ENCODE measurements at regions not wholly inside any gene's neighbourhood (a gene's known extent, or its start where the extent isn't known, plus 50 kb on each side); places are given as distances from the start of the nearest gene placed in this dataset.

DNA sequence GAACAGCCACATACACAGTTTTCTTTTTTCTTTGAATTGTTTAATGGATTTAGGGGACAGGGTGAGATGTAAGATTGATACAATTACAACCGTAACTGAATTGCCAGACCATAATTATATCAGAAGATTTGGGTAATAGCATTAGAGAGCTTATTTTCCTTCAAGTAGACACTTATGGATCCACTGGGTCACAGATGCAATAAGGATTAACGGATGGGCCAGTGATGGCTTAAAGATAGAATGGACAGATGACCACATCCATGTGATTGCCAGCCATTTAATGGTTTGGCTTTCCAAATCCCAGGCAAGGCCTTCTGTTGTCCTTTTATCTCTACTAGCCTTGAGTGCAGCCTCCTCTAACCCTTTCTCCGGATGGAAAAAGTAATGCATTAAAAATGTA, 94.7 kb upstream of the NUDT12 start:
- no peaks in the 10 kb centered on the region for H3K36me3 ChIP-seq (ENCODE audit: control insufficient read depth in 2 of 2, insufficient read depth in 2 of 2, low read length in 2 of 2)
- H3K4me1 ChIP-seq (ENCODE audit: control insufficient read depth, insufficient read depth, low read length): no peaks in the 10 kb centered on the region
- H3K9ac ChIP-seq (ENCODE audit: low read length in 2 of 2): no peak overlapping the region
- H3K9me3 ChIP-seq (ENCODE audit: control insufficient read depth in 2 of 2, low read length in 2 of 2): no peaks in the 10 kb centered on the region
- H3K4me3 ChIP-seq (ENCODE audit: low read length in 2 of 2): no peak overlapping the region
- no peak overlapping the region for H3K27ac ChIP-seq (ENCODE audit: low read length)
- H3K27me3 ChIP-seq (ENCODE audit: control insufficient read depth in 1 of 2, insufficient read depth in 2 of 2, low read length in 2 of 2): no peaks in the 10 kb centered on the region

- Histone ChIP-seq H3K9me3 (ENCODE audit: control insufficient read depth in 2 of 2, low read length in 2 of 2) (no peaks in the 10 kb centered on the region), H3K36me3 (ENCODE audit: control insufficient read depth in 2 of 2, insufficient read depth in 2 of 2, low read length in 2 of 2) (no peaks in the 10 kb centered on the region), H3K4me1 (ENCODE audit: control insufficient read depth, insufficient read depth, low read length) (no peaks in the 10 kb centered on the region), H3K9ac (ENCODE audit: low read length in 2 of 2) (no peak overlapping the region), H3K4me3 (ENCODE audit: low read length in 2 of 2) (no peak overlapping the region), H3K27me3 (ENCODE audit: control insufficient read depth in 1 of 2, insufficient read depth in 2 of 2, low read length in 2 of 2) (no peaks in the 10 kb centered on the region), H3K27ac (ENCODE audit: low read length) (no peak overlapping the region)
Measured at GRCh38 chr5:103648086-103648485, 85.5 kb upstream of the NUDT12 start.

- no peaks in the 10 kb centered on the region for H3K27me3 ChIP-seq (ENCODE audit: control insufficient read depth in 1 of 2, insufficient read depth in 2 of 2, low read length in 2 of 2)
- no peaks in the 10 kb centered on the region for H3K9me3 ChIP-seq (ENCODE audit: control insufficient read depth in 2 of 2, low read length in 2 of 2)
- H3K9ac ChIP-seq (ENCODE audit: low read length in 2 of 2): no peak overlapping the region
- H3K4me1 ChIP-seq (ENCODE audit: control insufficient read depth, insufficient read depth, low read length): no peaks in the 10 kb centered on the region
- no peak overlapping the region for H3K27ac ChIP-seq (ENCODE audit: low read length)
- H3K4me3 ChIP-seq (ENCODE audit: low read length in 2 of 2): no peak overlapping the region
- H3K36me3 ChIP-seq (ENCODE audit: control insufficient read depth in 2 of 2, insufficient read depth in 2 of 2, low read length in 2 of 2): no peaks in the 10 kb centered on the region
Measured at GRCh38 chr5:103646698-103647614, 84.4 kb upstream of the NUDT12 start.

DNA sequence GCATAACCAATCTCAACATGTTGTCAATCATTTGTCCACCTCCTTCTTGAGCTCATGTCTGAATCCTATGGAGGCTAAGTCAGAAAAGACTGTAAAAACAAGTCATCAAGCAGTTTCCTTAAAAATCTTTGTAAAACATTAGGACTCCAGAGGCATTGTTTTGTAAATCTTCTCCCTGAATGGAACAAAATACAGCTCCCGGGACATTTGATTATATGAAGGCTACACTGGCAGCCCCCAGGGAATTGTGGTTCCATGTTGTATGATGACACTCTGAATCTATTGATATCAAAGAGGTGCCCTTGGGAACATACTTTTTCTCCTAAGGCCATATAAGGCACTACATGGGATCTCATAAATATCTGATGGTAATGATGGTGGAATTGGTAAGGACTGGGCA, 83.2 kb upstream of the NUDT12 start:
- Histone ChIP-seq H3K9me3 (ENCODE audit: control insufficient read depth in 2 of 2, low read length in 2 of 2) (no peaks in the 10 kb centered on the region), H3K4me3 (ENCODE audit: low read length in 2 of 2) (no peak overlapping the region), H3K4me1 (ENCODE audit: control insufficient read depth, insufficient read depth, low read length) (no peaks in the 10 kb centered on the region), H3K9ac (ENCODE audit: low read length in 2 of 2) (no peak overlapping the region), H3K36me3 (ENCODE audit: control insufficient read depth in 2 of 2, insufficient read depth in 2 of 2, low read length in 2 of 2) (no peaks in the 10 kb centered on the region), H3K27me3 (ENCODE audit: control insufficient read depth in 1 of 2, insufficient read depth in 2 of 2, low read length in 2 of 2) (no peaks in the 10 kb centered on the region), H3K27ac (ENCODE audit: low read length) (no peak overlapping the region)

- H3K4me1 ChIP-seq (ENCODE audit: control insufficient read depth, insufficient read depth, low read length): no peaks in the 10 kb centered on the region
- H3K9ac ChIP-seq (ENCODE audit: low read length in 2 of 2): no peak overlapping the region
- H3K4me3 ChIP-seq (ENCODE audit: low read length in 2 of 2): no peak overlapping the region
- H3K36me3 ChIP-seq (ENCODE audit: control insufficient read depth in 2 of 2, insufficient read depth in 2 of 2, low read length in 2 of 2): no peaks in the 10 kb centered on the region
- H3K9me3 ChIP-seq (ENCODE audit: control insufficient read depth in 2 of 2, low read length in 2 of 2): no peaks in the 10 kb centered on the region
- H3K27ac ChIP-seq (ENCODE audit: low read length): no peak overlapping the region
- H3K27me3 ChIP-seq (ENCODE audit: control insufficient read depth in 1 of 2, insufficient read depth in 2 of 2, low read length in 2 of 2): no peaks in the 10 kb centered on the region
Measured at GRCh38 chr5:103638979-103639378, 76.4 kb upstream of the NUDT12 start.

GRCh38 chr5:103624675-103625074, 62.1 kb upstream of the NUDT12 start:
- Histone ChIP-seq H3K27ac (ENCODE audit: low read length) (no peak overlapping the region), H3K9ac (ENCODE audit: low read length in 2 of 2) (no peak overlapping the region), H3K4me1 (ENCODE audit: control insufficient read depth, insufficient read depth, low read length) (no peaks in the 10 kb centered on the region), H3K36me3 (ENCODE audit: control insufficient read depth in 2 of 2, insufficient read depth in 2 of 2, low read length in 2 of 2) (no peaks in the 10 kb centered on the region), H3K27me3 (ENCODE audit: control insufficient read depth in 1 of 2, insufficient read depth in 2 of 2, low read length in 2 of 2) (no peaks in the 10 kb centered on the region), H3K9me3 (ENCODE audit: control insufficient read depth in 2 of 2, low read length in 2 of 2) (no peaks in the 10 kb centered on the region), H3K4me3 (ENCODE audit: low read length in 2 of 2) (no peak overlapping the region)

- Histone ChIP-seq H3K9ac (ENCODE audit: low read length in 2 of 2) (no peak overlapping the region), H3K4me1 (ENCODE audit: control insufficient read depth, insufficient read depth, low read length) (no peaks in the 10 kb centered on the region), H3K27me3 (ENCODE audit: control insufficient read depth in 1 of 2, insufficient read depth in 2 of 2, low read length in 2 of 2) (no peaks in the 10 kb centered on the region), H3K27ac (ENCODE audit: low read length) (no peak overlapping the region), H3K36me3 (ENCODE audit: control insufficient read depth in 2 of 2, insufficient read depth in 2 of 2, low read length in 2 of 2) (no peaks in the 10 kb centered on the region), H3K4me3 (ENCODE audit: low read length in 2 of 2) (no peak overlapping the region), H3K9me3 (ENCODE audit: control insufficient read depth in 2 of 2, low read length in 2 of 2) (no peaks in the 10 kb centered on the region)
Measured at GRCh38 chr5:103624035-103624480, 61.5 kb upstream of the NUDT12 start.

DNA sequence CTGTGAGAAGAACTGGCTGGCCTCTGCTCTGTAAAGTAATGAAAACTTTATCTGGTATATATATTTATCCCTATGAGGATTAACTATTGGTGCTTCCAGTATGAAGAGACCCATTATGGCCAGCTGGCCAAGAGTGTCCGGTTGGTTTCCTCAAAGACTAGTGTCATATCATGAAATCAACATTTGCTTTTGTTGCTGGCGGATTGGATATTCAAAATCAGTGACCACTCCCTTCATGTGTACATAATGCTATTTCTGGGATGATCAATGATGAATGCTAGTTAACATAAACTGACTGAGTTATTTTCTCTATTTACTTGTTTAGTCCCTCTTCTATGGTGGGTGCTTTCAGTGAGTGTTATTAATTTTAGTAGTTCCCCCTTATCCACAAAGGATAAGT, 60.8 kb upstream of the NUDT12 start:
- Histone ChIP-seq H3K27ac (ENCODE audit: low read length) (no peak overlapping the region), H3K4me1 (ENCODE audit: control insufficient read depth, insufficient read depth, low read length) (no peaks in the 10 kb centered on the region), H3K36me3 (ENCODE audit: control insufficient read depth in 2 of 2, insufficient read depth in 2 of 2, low read length in 2 of 2) (no peaks in the 10 kb centered on the region), H3K9ac (ENCODE audit: low read length in 2 of 2) (no peak overlapping the region), H3K9me3 (ENCODE audit: control insufficient read depth in 2 of 2, low read length in 2 of 2) (no peaks in the 10 kb centered on the region), H3K4me3 (ENCODE audit: low read length in 2 of 2) (no peak overlapping the region), H3K27me3 (ENCODE audit: control insufficient read depth in 1 of 2, insufficient read depth in 2 of 2, low read length in 2 of 2) (no peaks in the 10 kb centered on the region)

DNA sequence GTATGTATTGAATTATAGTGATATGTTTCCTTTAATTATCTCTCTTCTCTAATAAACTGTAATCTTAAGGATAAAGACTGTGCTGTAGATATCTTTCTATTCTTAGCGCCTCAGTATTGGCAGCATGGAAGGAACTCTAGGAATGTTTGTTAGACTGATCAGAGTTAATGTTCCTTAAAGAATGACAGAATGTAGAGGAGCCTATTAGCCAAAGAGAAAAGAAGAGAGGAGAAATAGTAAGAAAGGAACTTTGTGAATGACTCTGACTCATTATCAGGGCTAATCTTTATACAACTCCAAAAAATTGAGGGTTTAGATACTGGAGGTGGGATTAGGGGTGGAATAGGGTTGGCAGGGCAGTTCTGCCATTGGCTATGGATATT, 59.0 kb upstream of the NUDT12 start:
- no peaks in the 10 kb centered on the region for H3K27me3 ChIP-seq (ENCODE audit: control insufficient read depth in 1 of 2, insufficient read depth in 2 of 2, low read length in 2 of 2)
- H3K27ac ChIP-seq (ENCODE audit: low read length): no peak overlapping the region
- H3K4me3 ChIP-seq (ENCODE audit: low read length in 2 of 2): no peak overlapping the region
- H3K9me3 ChIP-seq (ENCODE audit: control insufficient read depth in 2 of 2, low read length in 2 of 2): no peaks in the 10 kb centered on the region
- H3K4me1 ChIP-seq (ENCODE audit: control insufficient read depth, insufficient read depth, low read length): no peaks in the 10 kb centered on the region
- no peaks in the 10 kb centered on the region for H3K36me3 ChIP-seq (ENCODE audit: control insufficient read depth in 2 of 2, insufficient read depth in 2 of 2, low read length in 2 of 2)
- H3K9ac ChIP-seq (ENCODE audit: low read length in 2 of 2): no peak overlapping the region

DNA sequence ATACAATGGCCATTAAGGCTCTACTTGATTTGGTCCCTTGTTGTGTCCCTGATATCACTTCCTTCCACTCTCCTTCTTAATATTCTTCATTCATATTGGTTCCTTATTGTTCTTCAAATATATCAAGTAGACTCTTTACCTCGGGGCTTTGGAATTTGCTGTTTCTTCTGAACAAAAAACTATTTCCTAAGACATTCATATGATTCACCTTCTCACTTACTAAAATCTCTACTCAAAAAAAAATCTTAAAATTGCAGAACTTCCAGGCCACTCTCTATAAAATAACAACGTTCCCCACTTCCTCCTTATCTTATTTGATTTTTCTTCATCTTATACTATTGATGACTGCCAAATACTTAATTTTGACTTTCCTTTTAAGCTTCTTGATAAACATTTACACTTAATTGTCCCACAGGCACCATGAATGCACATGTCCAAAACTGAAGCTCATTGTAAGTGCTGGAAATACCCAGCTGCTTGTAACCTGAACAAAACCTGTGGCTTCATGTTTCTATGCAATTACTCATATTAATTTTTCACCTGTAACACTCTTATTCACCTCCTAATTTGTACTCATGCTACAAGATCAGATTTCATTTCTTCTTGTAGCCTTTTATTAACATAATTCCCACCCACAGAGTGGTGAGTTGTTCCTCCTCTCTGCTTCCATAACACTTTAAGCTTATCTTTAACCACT, 58.4 kb upstream of the NUDT12 start:
- Histone ChIP-seq H3K9me3 (ENCODE audit: control insufficient read depth in 2 of 2, low read length in 2 of 2) (no peaks in the 10 kb centered on the region), H3K36me3 (ENCODE audit: control insufficient read depth in 2 of 2, insufficient read depth in 2 of 2, low read length in 2 of 2) (no peaks in the 10 kb centered on the region), H3K27ac (ENCODE audit: low read length) (no peak overlapping the region), H3K9ac (ENCODE audit: low read length in 2 of 2) (no peak overlapping the region), H3K4me1 (ENCODE audit: control insufficient read depth, insufficient read depth, low read length) (no peaks in the 10 kb centered on the region), H3K27me3 (ENCODE audit: control insufficient read depth in 1 of 2, insufficient read depth in 2 of 2, low read length in 2 of 2) (no peaks in the 10 kb centered on the region), H3K4me3 (ENCODE audit: low read length in 2 of 2) (no peak overlapping the region)

- H3K9ac ChIP-seq (ENCODE audit: low read length in 2 of 2): no peak overlapping the region
- no peak overlapping the region for H3K4me3 ChIP-seq (ENCODE audit: low read length in 2 of 2)
- no peaks in the 10 kb centered on the region for H3K9me3 ChIP-seq (ENCODE audit: control insufficient read depth in 2 of 2, low read length in 2 of 2)
- H3K36me3 ChIP-seq (ENCODE audit: control insufficient read depth in 2 of 2, insufficient read depth in 2 of 2, low read length in 2 of 2): no peaks in the 10 kb centered on the region
- H3K4me1 ChIP-seq (ENCODE audit: control insufficient read depth, insufficient read depth, low read length): no peaks in the 10 kb centered on the region
- H3K27ac ChIP-seq (ENCODE audit: low read length): no peak overlapping the region
- no peaks in the 10 kb centered on the region for H3K27me3 ChIP-seq (ENCODE audit: control insufficient read depth in 1 of 2, insufficient read depth in 2 of 2, low read length in 2 of 2)
Measured at GRCh38 chr5:103617913-103618312, 55.3 kb upstream of the NUDT12 start.
